Adrenal gland (tissue), 5 donors: ENCODE measurements at regions not wholly inside any gene's neighbourhood (a gene's known extent, or its start where the extent isn't known, plus 50 kb on each side); places are given as distances from the start of the nearest gene placed in this dataset.

Experiments
- CTCF ChIP-seq, 6 experiments: fragments of 450-650 bp in 4 of 6; fragments of 200-600 bp in 2 of 6; sonication (generic) in 1 of 6; IDR thresholded peaks; 1 replicate in 5 of 6; 2 replicates in 1 of 6; pipeline versions ENCODE4 v1.5.1 to v1.8.0; 2016 to 2021; ENCODE audit warnings: antibody characterized with exemption in 6 of 6, mild to moderate bottlenecking in 2 of 6, moderate library complexity in 1 of 6
- POLR2A ChIP-seq, 2 donors: fragments of 450-650 bp; IDR thresholded peaks; one replicate each; pipeline ENCODE4 v1.6.1; 2017; ENCODE audit warnings: antibody characterized with exemption in 2 of 2, mild to moderate bottlenecking in 2 of 2, moderate library complexity in 1 of 2
- donor health status: DM: no; HTN: no; CAD: no.

GRCh38 chrX:41024755-41025154 lies 60.5 kb upstream of the USP9X start:
- TF ChIP-seq POLR2A (IDR thresholded peaks at IDR 0.05) (no peak), CTCF (IDR thresholded peaks at IDR 0.05) (no peak)
